Ecto neural progenitor cell (in vitro differentiated cells): ENCODE measurements at regions not wholly inside any gene's neighbourhood (a gene's known extent, or its start where the extent isn't known, plus 50 kb on each side); places are given as distances from the start of the nearest gene placed in this dataset.

ENCODE experiments used
- DNase-seq: peaks from one replicate; pipeline ENCODE4 v3.0.0-alpha.2; 2018; ENCODE audit warnings: low spot score

- DNase-seq, result no peak
Measured at GRCh38 chr1:218717575-218717974, 372.4 kb downstream of the TGFB2 start.

GRCh38 chr1:218718206-218718605 lies 373.1 kb downstream of the TGFB2 start:
- no peak for DNase-seq

GRCh38 chr1:218718977-218719376 lies 373.8 kb downstream of the TGFB2 start:
- DNase-seq, result no peak

GRCh38 chr1:218728898-218729565 lies 383.9 kb downstream of the TGFB2 start:
- no peak for DNase-seq

GRCh38 chr1:218735436-218736032 lies 390.4 kb downstream of the TGFB2 start:
- DNase-seq, result no peak

- no peak for DNase-seq
Measured at GRCh38 chr1:218739426-218739825, 394.3 kb downstream of the TGFB2 start.

GRCh38 chr1:218741852-218742251 lies 396.7 kb downstream of the TGFB2 start:
- no peak for DNase-seq

GRCh38 chr1:218742467-218743262 lies 397.5 kb downstream of the TGFB2 start:
- no peak for DNase-seq

GRCh38 chr1:218743861-218744505 lies 398.8 kb downstream of the TGFB2 start:
- DNase-seq, result no peak

GRCh38 chr1:218748071-218748470 lies 402.9 kb downstream of the TGFB2 start:
- DNase-seq, result no peak

GRCh38 chr1:218750216-218750970 lies 405.3 kb downstream of the TGFB2 start:
- no peak for DNase-seq

- no peak for DNase-seq
Measured at GRCh38 chr1:218751208-218751948, 406.2 kb downstream of the TGFB2 start.

- DNase-seq, result no peak
Measured at GRCh38 chr1:218752126-218752525, 407.0 kb downstream of the TGFB2 start.

GRCh38 chr1:218754477-218754876 lies 409.3 kb downstream of the TGFB2 start:
- DNase-seq, result no peak

GRCh38 chr1:218755128-218755527 lies 410.0 kb downstream of the TGFB2 start:
- DNase-seq, result no peak

GRCh38 chr1:218759795-218760194 lies 413.9 kb upstream of the LYPLAL1 start:
- no peak for DNase-seq

- no peak for DNase-seq
Measured at GRCh38 chr1:218760601-218761570, 412.8 kb upstream of the LYPLAL1 start.

- DNase-seq, result no peak
Measured at GRCh38 chr1:218763538-218763937, 410.1 kb upstream of the LYPLAL1 start.

GRCh38 chr1:218765753-218766152 lies 407.9 kb upstream of the LYPLAL1 start:
- DNase-seq, result no peak

- no peak for DNase-seq
Measured at GRCh38 chr1:218771931-218772330, 401.7 kb upstream of the LYPLAL1 start.
